GM12878 (cell line): ENCODE measurements at regions not wholly inside any gene's neighbourhood (a gene's known extent, or its start where the extent isn't known, plus 50 kb on each side); places are given as distances from the start of the nearest gene placed in this dataset.

Experiments
- ATAC-seq: fragments of 200-7000 bp; cut with Tn5 transposase; 3 replicates; pipeline ENCODE4 v1.9.1; 2020; ENCODE audit warnings: mild to moderate bottlenecking, moderate library complexity
- BruUV-seq: library from RNA; stranded (reverse); fragments of 400-500 nt; replicated peaks from 2 replicates; lab custom pipeline; 2021; lab: Mats Ljungman, UMichigan
- CTCF ChIA-PET: fragments of 300-600 bp; sonication (Branson Sonifier 250); formaldehyde crosslinking; extraction: SDS; loops from one replicate; lab custom pipeline; 2021; ENCODE audit warnings: inconsistent platforms; lab: Yijun Ruan, JAX
- POLR2A ChIA-PET: fragments of 350-600 bp; formaldehyde crosslinking; extraction: SDS; loops from one replicate; lab custom pipeline; 2021; ENCODE audit warnings: inconsistent platforms; lab: Charles Lee
- RAD21 ChIA-PET: fragments of 300-600 bp; sonication (Branson Sonifier 250); formaldehyde crosslinking; loops from one replicate; lab custom pipeline; 2023; ENCODE audit warnings: antibody characterized with exemption; ENCODE audit not compliant: unreplicated experiment; lab: Charles Lee
- SMC1A ChIA-PET: fragments of 300-600 bp; sonication (Branson Sonifier 250); formaldehyde crosslinking; loops from one replicate; lab custom pipeline; 2023; ENCODE audit not compliant: unreplicated experiment, uncharacterized antibody; lab: Charles Lee
- DNase-seq: peaks from one replicate; pipeline ENCODE4 v3.0.0-alpha.2; 2011; ENCODE audit warnings: low read depth, low spot score
- FAIRE-seq: peaks from 3 replicates; lab custom pipeline; 2011; peaks lifted over from hg19 to GRCh38; lab: Jason Lieb, UNC
- H2AFZ ChIP-seq: 2 replicates; pipeline ENCODE4 v1.6.0; 2011; ENCODE audit warnings: low read depth, low read length, control low read depth; ENCODE audit not compliant: control insufficient read depth
- H3K27ac ChIP-seq: 2 replicates; pipeline ENCODE4 v1.5.1; 2011; ENCODE audit warnings: control low read depth; ENCODE audit not compliant: control insufficient read depth, insufficient read depth
- H3K27me3 ChIP-seq, 2 experiments: replicated peaks in 1 of 2; 2 replicates each; pipeline versions ENCODE4 v1.6.0 to v1.6.1; 2011; ENCODE audit warnings: low read length in 1 of 2; ENCODE audit not compliant: control insufficient read depth in 2 of 2, insufficient read depth in 2 of 2
- H3K36me3 ChIP-seq, 2 experiments: 2 replicates each; pipeline ENCODE4 v1.5.1; 2011; ENCODE audit warnings: low read length in 1 of 2; ENCODE audit not compliant: control insufficient read depth in 2 of 2, insufficient read depth in 2 of 2
- H3K4me1 ChIP-seq: 2 replicates; pipeline ENCODE4 v1.6.1; 2011; ENCODE audit warnings: mild to moderate bottlenecking, low read length, moderate library complexity, mixed read lengths; ENCODE audit not compliant: control insufficient read depth, insufficient read depth
- H3K4me2 ChIP-seq: 2 replicates; pipeline ENCODE4 v1.6.0; 2011; ENCODE audit warnings: control low read depth; ENCODE audit not compliant: control insufficient read depth, insufficient read depth
- H3K4me3 ChIP-seq: fragments of 200-600 bp; sonication (generic); 2 replicates; pipeline ENCODE4 v1.5.1; 2016
- H3K79me2 ChIP-seq: 2 replicates; pipeline ENCODE4 v1.6.0; 2011; ENCODE audit warnings: low read length; ENCODE audit not compliant: control insufficient read depth, insufficient read depth
- H3K9ac ChIP-seq: 2 replicates; pipeline ENCODE4 v1.8.0; 2011; ENCODE audit warnings: low read length, control low read depth, mixed read lengths; ENCODE audit not compliant: control insufficient read depth, insufficient read depth
- H3K9me3 ChIP-seq: replicated peaks from 3 replicates; pipeline ENCODE4 v1.5.1; 2011; ENCODE audit warnings: mild to moderate bottlenecking, low read length; ENCODE audit not compliant: control insufficient read depth, insufficient read depth
- H4K20me1 ChIP-seq: 2 replicates; pipeline ENCODE4 v1.6.0; 2011; ENCODE audit not compliant: control insufficient read depth, insufficient read depth
- ATF7 ChIP-seq: fragments of 450-650 bp; IDR thresholded peaks from 2 replicates; pipeline ENCODE4 v1.6.1; 2016; ENCODE audit warnings: low read depth, mild to moderate bottlenecking
- CHD2 ChIP-seq: IDR thresholded peaks from 2 replicates; pipeline ENCODE4 v1.6.1; 2011; ENCODE audit warnings: low read depth, low read length, improper control_type of control experiment, borderline replicate concordance
- EZH2 ChIP-seq: IDR thresholded peaks from 2 replicates; pipeline ENCODE4 v1.6.1; 2012; ENCODE audit warnings: low read depth, mild to moderate bottlenecking, control low read depth, inconsistent platforms, low read length, borderline replicate concordance; ENCODE audit not compliant: control insufficient read depth
- NFYA ChIP-seq: IDR thresholded peaks from 2 replicates; pipeline ENCODE4 v1.6.1; 2011; ENCODE audit warnings: low read depth, mild to moderate bottlenecking, low read length, improper control_type of control experiment, borderline replicate concordance
- NKRF ChIP-seq: fragments of 450-650 bp; conservative IDR thresholded peaks from 2 replicates; pipeline ENCODE4 v1.6.1; 2017; ENCODE audit warnings: mild to moderate bottlenecking, moderate library complexity
- PAX5 ChIP-seq: IDR thresholded peaks from 2 replicates; pipeline ENCODE4 v1.6.1; 2011; ENCODE audit warnings: low read depth, low read length, borderline replicate concordance
- POLR2A ChIP-seq: IDR thresholded peaks from 2 replicates; pipeline ENCODE4 v1.6.1; 2011; ENCODE audit warnings: low read depth, mild to moderate bottlenecking, low read length
- POLR2AphosphoS2 ChIP-seq: IDR thresholded peaks from 2 replicates; pipeline ENCODE4 v1.6.1; 2011; ENCODE audit warnings: low read depth, mild to moderate bottlenecking, low read length, improper control_type of control experiment, moderate library complexity
- POLR2AphosphoS5 ChIP-seq: IDR thresholded peaks from 2 replicates; pipeline ENCODE4 v1.6.1; 2011; ENCODE audit warnings: mild to moderate bottlenecking, low read length, inconsistent platforms
- RELA ChIP-seq: fragments of 450-650 bp; IDR thresholded peaks from 2 replicates; pipeline ENCODE4 v1.8.0; 2014; ENCODE audit warnings: borderline replicate concordance; ENCODE audit not compliant: partially characterized antibody
- ZNF217 ChIP-seq: fragments of 450-650 bp; IDR thresholded peaks from 2 replicates; pipeline ENCODE4 v1.6.1; 2017; ENCODE audit warnings: antibody characterized with exemption, mild to moderate bottlenecking
- ZNF592 ChIP-seq: fragments of 450-650 bp; IDR thresholded peaks from 2 replicates; pipeline ENCODE4 v1.6.1; 2017; ENCODE audit warnings: mild to moderate bottlenecking, moderate library complexity
- WGBS: methylation state at CpG from one replicate; pipeline ENCODE4 v1.1.6; 2016; ENCODE audit warnings: low lambda C conversion rate; ENCODE audit not compliant: insufficient replicate concordance, insufficient coverage; ENCODE audit errors: missing lambda C conversion rate; 5-methylcytosine and 5-hydroxymethylcytosine counted together
- in situ Hi-C: fragments of 300-500 bp; cut with MboI; formaldehyde crosslinking; loops from 9 replicates; pipeline ENCODE4 v1.14.3; 2018; ENCODE audit warnings: mixed read lengths
- intact Hi-C: fragments of 100-400 bp; cut with micrococcal nuclease; formaldehyde crosslinking; loops from one replicate; pipeline ENCODE4 v1.14.2; 2022; ENCODE audit not compliant: unreplicated experiment

- TF ChIP-seq PAX5 (no peak), POLR2AphosphoS2 (no peak)
These were observed 238.6 kb upstream of the CSNK1A1L start (continued) for GRCh38 chr13:37344056-37344455.

GRCh38 chr13:37342205-37342604, 236.7 kb upstream of the CSNK1A1L start:
- H3K4me2 ChIP-seq, result no peak overlapping the region
- ChIA-PET RAD21 (no interaction called here), SMC1A (no interaction called here), POLR2A (no interaction called here), CTCF (no interaction called here)
- H2AFZ ChIP-seq, result no peak overlapping the region
- no peaks in the 10 kb centered on the region for H3K4me1 ChIP-seq
- H3K4me3 ChIP-seq, result no peak overlapping the region
- H3K9ac ChIP-seq, result no peak overlapping the region
- no peak for TF ChIP-seq ZNF217
- TF ChIP-seq RELA, result no peak
- TF ChIP-seq POLR2AphosphoS5, result no peak
- TF ChIP-seq CHD2, result no peak
- TF ChIP-seq ZNF592, result no peak
- no peak for TF ChIP-seq NFYA
- no peak for TF ChIP-seq NKRF
- no peak for TF ChIP-seq POLR2A
- no peak for TF ChIP-seq EZH2
- TF ChIP-seq ATF7, result no peak
- H3K79me2 ChIP-seq, result no peaks in the 10 kb centered on the region
- no peak overlapping the region for H3K27ac ChIP-seq
- intact Hi-C loops, result no loop called here
- no peaks in the 10 kb centered on the region for H4K20me1 ChIP-seq
- no peak for FAIRE-seq
- BruUV-seq, result no TSS peak
- ATAC-seq, result no peak
- H3K36me3 ChIP-seq, result no peaks in the 10 kb centered on the region
- no peaks in the 10 kb centered on the region for H3K27me3 ChIP-seq
- WGBS, result 7% methylated on average over 6 of the region's 6 CpGs
- in situ Hi-C loops, result no loop called here
- no peak for DNase-seq
- no peaks in the 10 kb centered on the region; the same call in 2 of the 3 replicates for H3K9me3 ChIP-seq
